ENCODE measurements at regions not wholly inside any gene's neighbourhood (a gene's known extent, or its start where the extent isn't known, plus 50 kb on each side); places are given as distances from the start of the nearest gene placed in this dataset.

DNA sequence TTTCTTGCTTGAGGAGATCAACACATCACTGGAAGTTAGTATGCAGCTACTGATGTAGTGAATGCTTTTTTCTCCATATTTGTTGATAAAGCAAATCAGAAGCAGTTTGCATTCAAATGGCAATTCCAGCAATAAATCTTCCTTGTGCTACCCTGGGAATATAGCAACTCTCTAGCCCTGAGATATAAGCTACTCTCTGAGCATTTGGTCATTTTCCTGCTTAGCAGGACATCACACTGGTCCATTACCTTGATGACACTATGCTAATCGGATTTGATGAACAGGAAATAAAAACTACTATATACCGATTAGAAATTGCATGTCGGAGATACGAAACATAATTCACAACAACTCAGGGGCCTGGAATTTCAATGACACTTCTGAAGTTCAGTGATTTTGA, 152.7 kb downstream of the CBLN2 start:
- Mint-ChIP-seq H3K4me3 (no peak overlapping the region), H3K27me3 (ENCODE audit: low read depth) (no peaks in the 10 kb centered on the region), H3K27ac (no peak overlapping the region), H3K9me3 (no peaks in the 10 kb centered on the region), H3K36me3 (ENCODE audit: low read depth) (no peaks in the 10 kb centered on the region), H3K4me1 (no peaks in the 10 kb centered on the region)
- TF ChIP-seq, protein P1, sequence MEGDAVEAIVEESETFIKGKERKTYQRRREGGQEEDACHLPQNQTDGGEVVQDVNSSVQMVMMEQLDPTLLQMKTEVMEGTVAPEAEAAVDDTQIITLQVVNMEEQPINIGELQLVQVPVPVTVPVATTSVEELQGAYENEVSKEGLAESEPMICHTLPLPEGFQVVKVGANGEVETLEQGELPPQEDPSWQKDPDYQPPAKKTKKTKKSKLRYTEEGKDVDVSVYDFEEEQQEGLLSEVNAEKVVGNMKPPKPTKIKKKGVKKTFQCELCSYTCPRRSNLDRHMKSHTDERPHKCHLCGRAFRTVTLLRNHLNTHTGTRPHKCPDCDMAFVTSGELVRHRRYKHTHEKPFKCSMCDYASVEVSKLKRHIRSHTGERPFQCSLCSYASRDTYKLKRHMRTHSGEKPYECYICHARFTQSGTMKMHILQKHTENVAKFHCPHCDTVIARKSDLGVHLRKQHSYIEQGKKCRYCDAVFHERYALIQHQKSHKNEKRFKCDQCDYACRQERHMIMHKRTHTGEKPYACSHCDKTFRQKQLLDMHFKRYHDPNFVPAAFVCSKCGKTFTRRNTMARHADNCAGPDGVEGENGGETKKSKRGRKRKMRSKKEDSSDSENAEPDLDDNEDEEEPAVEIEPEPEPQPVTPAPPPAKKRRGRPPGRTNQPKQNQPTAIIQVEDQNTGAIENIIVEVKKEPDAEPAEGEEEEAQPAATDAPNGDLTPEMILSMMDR (IDR thresholded peaks at IDR 0.05; ENCODE audit: unreplicated experiment in 3 of 3), result no peak

GRCh38 chr18:72378016-72378415, 166.1 kb downstream of the CBLN2 start:
- TF ChIP-seq, protein P1 (IDR thresholded peaks at IDR 0.05; ENCODE audit: unreplicated experiment in 3 of 3), result no peak
- Mint-ChIP-seq H3K36me3 (ENCODE audit: low read depth) (no peaks in the 10 kb centered on the region), H3K4me3 (no peak overlapping the region), H3K9me3 (no peaks in the 10 kb centered on the region), H3K4me1 (peaks cover 17% of the 10 kb centered on the region), H3K27me3 (ENCODE audit: low read depth) (peaks cover 5% of the 10 kb centered on the region), H3K27ac (no peak overlapping the region)

GRCh38 chr18:72376256-72376655, 167.9 kb downstream of the CBLN2 start:
- Mint-ChIP-seq H3K36me3 (ENCODE audit: low read depth) (no peaks in the 10 kb centered on the region), H3K27me3 (ENCODE audit: low read depth) (peaks cover 5% of the 10 kb centered on the region), H3K4me3 (no peak overlapping the region), H3K27ac (peak overlapping the region; percentile 34 to 76 (median 50)), H3K4me1 (peaks cover 17% of the 10 kb centered on the region), H3K9me3 (peaks cover 3% of the 10 kb centered on the region)
- TF ChIP-seq, protein P1 (IDR thresholded peaks at IDR 0.05; ENCODE audit: unreplicated experiment in 3 of 3), result no peak

GRCh38 chr18:72375618-72376017, 168.5 kb downstream of the CBLN2 start:
- TF ChIP-seq, protein P1 (IDR thresholded peaks at IDR 0.05; ENCODE audit: unreplicated experiment in 3 of 3), result no peak
- H3K4me1 Mint-ChIP-seq, result peaks cover 17% of the 10 kb centered on the region
- no peaks in the 10 kb centered on the region for H3K36me3 Mint-ChIP-seq (ENCODE audit: low read depth)
- peaks cover 5% of the 10 kb centered on the region for H3K27me3 Mint-ChIP-seq (ENCODE audit: low read depth)
- H3K4me3 Mint-ChIP-seq, result peak overlapping the region in 1 of 3 experiments; percentile 12
- peaks cover 3% of the 10 kb centered on the region for H3K9me3 Mint-ChIP-seq
- peak overlapping the region; percentile 20 to 76 (median 34) for H3K27ac Mint-ChIP-seq

DNA sequence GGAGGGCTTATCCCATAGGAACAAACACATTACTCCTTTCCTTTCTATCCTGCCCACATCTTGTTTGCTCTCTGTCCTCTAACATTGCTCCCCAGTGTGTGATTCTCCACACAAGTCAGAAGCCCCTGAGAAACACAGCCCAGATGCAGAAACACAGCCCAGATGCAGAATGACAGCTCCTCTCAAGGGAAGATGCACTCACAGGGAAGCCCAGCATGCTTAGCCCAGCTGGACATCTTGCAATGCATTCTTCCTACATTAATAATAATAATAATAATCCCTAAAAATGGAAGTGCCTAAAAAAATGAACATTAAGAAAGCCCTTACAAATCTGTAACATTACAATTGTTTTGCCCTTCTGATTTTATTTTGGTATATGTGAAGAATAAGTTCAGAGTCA, 172.1 kb downstream of the CBLN2 start:
- H3K27me3 Mint-ChIP-seq (ENCODE audit: low read depth), result no peaks in the 10 kb centered on the region
- H3K4me1 Mint-ChIP-seq, result peaks cover 17% of the 10 kb centered on the region

GRCh38 chr18:72368308-72368707, 175.8 kb downstream of the CBLN2 start:
- Mint-ChIP-seq H3K9me3 (peaks cover 10% of the 10 kb centered on the region), H3K4me1 (no peaks in the 10 kb centered on the region), H3K27ac (no peak overlapping the region), H3K36me3 (ENCODE audit: low read depth) (no peaks in the 10 kb centered on the region), H3K4me3 (no peak overlapping the region), H3K27me3 (ENCODE audit: low read depth) (no peaks in the 10 kb centered on the region)
- TF ChIP-seq, protein P1 (IDR thresholded peaks at IDR 0.05; ENCODE audit: unreplicated experiment in 3 of 3), result no peak

More for the DNA sequence above, 172.1 kb downstream of the CBLN2 start:
- Mint-ChIP-seq H3K27ac (no peak overlapping the region), H3K36me3 (ENCODE audit: low read depth) (no peaks in the 10 kb centered on the region), H3K4me3 (no peak overlapping the region), H3K9me3 (peaks cover 10% of the 10 kb centered on the region)
- TF ChIP-seq, protein P1 (IDR thresholded peaks at IDR 0.05; ENCODE audit: unreplicated experiment in 3 of 3), result no peak
